ENCODE measurements at regions not wholly inside any gene's neighbourhood (a gene's known extent, or its start where the extent isn't known, plus 50 kb on each side); places are given as distances from the start of the nearest gene placed in this dataset.
"Not testable (repeated sequence)": the region's sequence is repeated elsewhere in the genome, so short reads cannot be mapped to it uniquely, and the experiment has no call there.

DNA sequence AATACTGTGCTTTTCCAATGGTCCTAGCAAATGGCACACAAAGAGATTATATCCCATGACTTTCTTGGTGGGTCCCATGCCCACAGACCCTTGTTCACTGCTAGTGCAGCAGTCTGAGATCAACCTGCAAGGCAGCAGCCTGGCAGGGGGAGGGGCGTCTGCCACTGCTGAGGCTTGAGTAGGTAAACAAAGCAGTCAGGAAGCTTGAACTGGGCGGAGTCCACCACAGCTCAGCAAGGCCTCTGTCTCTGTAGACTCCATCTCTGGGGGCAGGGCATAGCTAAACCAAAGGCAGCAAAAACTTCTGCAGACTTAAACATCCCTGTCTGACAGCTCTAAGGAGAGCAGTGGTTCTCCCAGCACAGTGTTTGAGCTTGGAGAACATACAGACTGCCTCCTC is 82.9 kb downstream of the ZNF737 start:
- no peak for DNase-seq

DNA sequence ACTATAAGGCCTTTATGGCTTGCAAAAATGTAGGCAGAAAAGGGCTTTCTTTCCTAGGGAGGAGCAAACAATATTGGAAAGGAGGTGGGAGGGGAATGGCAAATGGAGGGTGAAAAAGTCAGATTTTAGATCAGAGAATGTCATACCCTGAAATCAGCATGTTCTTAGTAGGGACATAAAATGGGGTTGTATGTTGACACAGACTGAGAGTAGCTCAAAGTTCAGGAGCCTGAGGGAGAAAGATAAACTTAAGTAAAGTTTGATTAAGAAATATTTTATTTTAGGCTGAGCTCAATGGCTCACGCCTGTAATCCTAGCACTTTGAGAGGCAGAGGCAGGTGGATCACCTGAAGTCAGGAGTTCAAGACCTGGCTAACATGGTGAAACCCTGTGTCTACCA is 83.8 kb downstream of the ZNF737 start:
- DNase-seq = no peak

DNA sequence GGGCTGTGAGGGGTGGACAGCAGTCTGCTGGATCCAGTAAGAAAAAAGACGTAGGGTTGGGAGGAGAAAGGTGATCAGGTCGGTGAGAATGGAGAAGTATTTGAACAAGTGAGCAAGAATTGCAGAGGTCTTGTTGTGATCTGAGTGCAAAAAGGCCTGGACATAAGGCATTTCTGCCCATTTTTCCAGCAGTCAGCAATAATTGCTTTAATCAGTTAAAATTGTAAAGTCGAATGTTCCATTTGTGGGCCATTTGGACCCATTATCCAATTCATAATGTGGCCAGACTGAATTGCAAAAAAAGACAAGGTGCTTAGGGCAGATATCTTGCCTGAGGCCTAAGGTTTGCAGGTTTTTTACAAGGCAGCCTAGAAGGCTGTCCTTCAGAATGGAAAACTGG is 86.1 kb downstream of the ZNF737 start:
- no peak for DNase-seq

DNA sequence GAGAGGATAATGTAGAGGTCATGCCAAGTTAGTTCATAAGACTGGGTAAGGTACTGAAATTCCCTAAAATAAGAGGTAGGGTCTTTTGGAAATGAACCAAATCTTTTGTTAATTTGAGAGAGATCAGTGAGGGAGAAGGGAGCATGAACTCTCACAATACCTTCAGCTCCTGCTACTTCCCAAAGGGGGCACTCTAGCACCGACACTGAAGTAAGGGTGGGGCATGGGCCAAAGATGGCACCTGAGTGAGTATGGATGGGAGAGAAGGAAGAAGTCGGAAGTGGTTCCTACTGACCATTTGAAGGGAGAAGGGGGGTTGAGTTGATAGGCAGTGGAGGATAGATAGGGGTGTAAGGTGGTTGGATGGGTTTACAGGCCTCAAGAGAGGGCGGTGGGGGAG is 86.6 kb downstream of the ZNF737 start:
- no peak for DNase-seq

DNA sequence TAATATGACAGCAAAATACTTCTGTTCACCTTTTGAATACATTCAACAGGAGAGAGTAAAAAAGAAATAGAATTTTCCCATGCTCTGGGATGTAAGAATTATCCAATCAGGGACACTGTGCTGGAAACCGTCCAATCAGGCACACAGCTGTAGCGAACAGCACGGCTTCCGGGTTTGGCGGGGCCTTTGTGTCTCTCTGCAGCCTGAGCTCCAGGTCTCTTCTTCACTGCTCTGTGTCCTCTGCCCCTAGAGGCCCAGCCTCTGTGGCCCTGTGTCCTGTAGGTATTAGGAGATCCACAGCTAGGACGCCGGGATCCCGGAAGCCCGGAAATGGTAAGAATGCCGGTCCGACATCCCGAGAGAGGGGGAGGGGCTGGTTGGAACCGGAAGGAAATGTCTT is 92.7 kb downstream of the ZNF737 start:
- DNase-seq = no peak

DNA sequence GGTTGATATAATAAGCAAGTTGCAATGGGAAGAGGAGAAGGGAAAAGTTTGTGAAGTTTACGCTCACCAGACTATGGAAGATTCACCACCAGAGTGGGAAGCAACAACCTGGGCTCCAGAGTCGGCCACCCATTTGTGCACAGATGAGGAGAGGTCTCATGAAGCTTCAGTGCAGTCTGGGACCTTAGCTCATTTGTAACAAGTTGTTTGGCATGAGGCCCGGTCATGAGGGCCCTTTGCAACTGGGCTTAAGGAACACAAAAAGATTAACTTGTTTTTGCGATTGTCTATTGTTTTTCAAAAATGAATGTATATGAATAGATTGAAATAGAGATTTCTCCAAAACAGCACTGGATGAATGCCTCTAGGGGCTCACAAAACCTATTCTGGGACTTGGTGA is 94.2 kb downstream of the ZNF737 start:
- no peak for DNase-seq

DNA sequence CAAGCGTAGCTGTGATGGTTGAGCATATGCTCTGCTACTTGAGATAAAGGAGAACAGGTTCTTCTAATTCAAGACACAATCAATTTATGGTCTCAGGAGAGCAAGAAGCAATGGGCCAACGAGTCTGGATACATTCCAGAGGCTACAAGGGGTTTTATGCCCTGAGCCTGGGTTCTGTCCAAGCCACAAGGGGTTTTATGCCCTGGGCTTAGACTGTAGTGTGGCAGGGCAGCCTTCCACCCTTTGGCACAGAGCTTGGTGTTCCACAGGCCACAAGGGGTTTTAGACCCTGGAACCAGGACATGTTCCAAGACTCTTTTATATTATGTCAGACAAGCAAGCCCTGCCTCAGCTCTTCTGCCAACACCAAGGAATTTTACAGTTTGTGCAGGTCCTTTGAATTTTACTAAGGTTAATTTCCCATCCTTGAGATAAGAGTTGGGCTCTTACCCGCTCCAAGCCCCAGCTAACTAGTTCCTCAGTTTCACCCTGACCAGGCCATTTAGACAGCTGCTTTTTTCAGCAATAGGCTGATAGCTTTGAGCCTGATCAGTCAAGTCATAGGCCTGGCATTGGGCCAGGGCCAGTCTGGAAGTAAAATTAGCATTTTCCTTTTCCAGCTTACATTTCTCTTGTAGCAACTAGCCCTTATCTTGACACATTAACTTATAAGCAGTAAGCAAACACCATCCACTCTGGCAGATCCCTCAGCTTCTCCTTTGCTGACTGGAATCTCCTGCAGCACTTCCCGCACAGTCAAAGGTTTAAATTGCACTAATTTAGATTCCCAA is 95.0 kb downstream of the ZNF737 start:
- DNase-seq = no peak

DNA sequence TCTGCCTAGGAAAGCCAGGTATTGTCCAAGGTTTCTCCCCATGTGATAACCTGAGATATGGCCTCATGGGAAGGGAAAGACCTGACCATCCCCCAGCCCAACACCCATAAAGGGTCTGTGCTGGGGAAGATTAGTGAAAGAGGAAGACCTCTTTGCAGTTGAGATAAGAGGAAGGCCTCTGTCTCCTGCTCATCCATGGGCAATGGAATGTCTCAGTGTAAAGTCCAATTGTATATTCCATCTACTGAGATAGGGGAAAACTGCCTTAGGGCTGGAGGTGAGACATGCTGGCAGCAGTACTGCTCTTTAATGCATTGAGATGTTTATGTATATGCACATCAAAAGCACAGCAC is 99.0 kb downstream of the ZNF737 start:
- not testable (repeated sequence) for DNase-seq

DNA sequence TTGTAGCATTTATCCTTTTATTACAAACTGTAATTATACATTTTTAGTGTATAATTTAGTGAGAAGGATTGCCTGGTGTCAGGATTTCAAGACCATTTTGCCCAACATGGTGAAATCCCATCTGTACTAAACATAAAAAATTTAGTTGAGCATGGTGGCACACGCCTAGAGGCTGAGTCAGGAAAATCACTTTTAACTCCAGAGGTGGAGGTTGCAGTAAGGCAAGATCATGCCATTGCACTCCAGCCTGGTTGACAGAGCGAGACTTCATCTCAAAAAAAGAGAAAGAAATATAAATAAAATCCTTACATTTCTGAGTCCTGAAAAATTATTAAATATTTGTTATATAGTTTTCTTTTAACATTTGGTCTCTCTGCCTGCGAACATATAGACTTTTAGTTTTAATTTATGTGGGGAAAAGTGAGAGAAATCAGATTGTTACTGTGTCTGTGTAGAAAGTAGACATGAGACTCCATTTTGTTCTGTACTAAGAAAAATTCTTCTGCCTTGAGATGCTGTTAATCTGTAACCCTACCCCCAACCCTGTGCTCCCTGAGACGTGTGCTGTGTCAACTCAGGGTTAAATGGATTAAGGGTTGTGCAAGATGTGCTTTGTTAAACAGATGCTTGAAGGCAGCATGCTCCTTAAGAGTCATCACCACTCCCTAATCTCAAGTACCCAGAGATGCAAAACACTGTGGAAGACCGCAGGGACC is 99.5 kb downstream of the ZNF737 start:
- not testable (repeated sequence) for DNase-seq

DNA sequence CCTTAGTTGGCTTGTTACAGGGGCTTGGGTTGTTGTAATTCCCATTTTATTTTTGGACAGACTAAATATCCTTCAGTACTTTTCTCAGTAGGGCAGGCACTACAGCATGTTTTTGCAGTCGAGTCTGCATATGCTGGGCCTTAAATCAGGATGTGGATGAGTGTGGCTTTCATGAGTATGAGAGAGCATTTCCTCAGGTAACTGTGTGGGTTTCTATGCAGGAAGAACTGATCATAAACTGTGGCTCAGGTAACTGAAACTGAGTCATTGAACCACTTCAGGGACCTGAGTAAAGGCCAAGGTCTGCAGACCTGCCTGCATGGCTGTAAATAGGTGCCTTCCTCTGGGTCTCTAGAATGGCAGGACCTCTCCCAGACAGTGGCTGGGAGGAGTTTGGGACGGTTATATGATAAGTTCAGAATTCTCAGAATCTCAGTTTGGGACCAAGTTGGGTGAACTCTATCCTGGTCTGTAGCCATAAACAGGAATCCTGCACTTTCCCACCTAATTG is 112.1 kb downstream of the ZNF737 start:
- DNase-seq = no peak

DNA sequence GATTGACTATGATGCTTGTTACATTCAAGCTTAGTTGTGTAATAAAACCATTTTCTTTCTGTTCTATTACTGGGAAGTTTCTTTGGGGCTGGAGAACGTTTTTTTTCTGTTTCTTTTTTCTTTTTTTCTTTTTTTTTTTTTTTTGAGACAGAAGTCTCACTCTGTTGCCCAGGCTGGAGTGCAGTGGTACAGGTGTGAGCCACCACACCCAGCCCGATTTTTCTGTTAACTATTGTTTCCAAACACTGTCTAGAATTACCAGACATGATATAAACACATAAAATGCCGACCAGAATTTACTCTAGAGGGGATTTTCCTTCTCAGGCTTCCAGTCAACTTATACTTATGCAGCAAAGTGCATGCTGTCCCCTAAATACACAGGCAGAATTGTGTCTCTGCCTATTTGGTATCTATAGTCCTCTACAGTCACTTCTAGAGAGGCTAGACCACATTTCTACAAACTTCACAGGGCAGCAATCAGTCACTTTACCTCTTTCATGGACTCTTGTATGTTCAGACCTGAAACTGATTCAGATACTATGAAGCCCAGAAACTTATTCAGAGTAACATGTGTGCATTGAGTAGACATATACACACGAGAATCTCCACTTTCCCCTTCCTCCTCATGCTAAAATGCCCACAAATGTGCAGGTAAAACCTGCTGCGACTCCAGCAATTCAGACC is 121.2 kb downstream of the ZNF737 start:
- no peak for DNase-seq

DNA sequence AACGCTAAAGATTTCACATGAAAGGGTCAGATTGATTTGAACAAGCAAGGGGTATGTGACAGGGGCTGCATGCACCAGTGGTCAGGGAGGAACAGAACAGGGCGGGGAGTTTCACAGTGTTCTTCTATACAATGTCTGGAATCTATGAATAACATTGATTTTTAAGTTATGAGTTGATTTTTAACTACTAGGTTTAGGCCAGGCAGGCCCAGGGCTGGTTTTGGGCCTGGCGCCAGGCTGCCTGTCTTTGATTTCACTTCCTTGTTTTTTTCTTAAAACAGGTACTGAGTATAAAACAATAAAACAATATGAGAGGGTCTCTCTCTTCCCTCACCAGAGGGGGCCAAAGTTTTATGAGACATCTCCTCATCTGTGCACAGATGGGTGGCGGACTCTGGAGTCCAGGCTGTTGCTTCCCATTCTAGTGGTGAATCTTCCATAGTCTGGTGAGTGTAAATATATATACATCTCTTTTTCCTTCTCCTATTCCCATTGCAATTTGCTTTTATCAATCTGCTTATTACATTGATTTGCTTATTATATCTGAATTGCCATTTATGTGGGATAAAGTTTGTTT is 133.2 kb downstream of the ZNF737 start:
- not testable (repeated sequence) for DNase-seq

DNA sequence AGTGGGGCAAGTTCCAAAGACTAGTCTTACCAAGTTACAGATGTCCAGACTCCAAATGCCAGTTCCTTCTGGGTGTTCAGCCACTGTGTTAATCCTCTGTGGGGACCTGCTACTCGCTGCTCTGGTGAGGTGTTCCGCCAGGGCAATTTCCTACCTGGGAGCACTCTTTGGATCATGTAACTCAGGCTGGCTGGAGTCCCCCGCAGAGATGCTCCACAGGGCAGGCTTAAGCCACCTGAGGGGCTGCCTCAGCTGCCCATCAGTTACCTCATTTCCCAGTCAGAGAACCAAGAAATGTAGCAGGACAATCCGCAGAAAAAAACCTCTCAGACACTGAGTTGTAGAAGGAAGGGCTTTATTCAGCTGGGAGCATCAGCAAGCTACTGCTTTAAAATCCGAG is 133.8 kb downstream of the ZNF737 start:
- no peak for DNase-seq

DNA sequence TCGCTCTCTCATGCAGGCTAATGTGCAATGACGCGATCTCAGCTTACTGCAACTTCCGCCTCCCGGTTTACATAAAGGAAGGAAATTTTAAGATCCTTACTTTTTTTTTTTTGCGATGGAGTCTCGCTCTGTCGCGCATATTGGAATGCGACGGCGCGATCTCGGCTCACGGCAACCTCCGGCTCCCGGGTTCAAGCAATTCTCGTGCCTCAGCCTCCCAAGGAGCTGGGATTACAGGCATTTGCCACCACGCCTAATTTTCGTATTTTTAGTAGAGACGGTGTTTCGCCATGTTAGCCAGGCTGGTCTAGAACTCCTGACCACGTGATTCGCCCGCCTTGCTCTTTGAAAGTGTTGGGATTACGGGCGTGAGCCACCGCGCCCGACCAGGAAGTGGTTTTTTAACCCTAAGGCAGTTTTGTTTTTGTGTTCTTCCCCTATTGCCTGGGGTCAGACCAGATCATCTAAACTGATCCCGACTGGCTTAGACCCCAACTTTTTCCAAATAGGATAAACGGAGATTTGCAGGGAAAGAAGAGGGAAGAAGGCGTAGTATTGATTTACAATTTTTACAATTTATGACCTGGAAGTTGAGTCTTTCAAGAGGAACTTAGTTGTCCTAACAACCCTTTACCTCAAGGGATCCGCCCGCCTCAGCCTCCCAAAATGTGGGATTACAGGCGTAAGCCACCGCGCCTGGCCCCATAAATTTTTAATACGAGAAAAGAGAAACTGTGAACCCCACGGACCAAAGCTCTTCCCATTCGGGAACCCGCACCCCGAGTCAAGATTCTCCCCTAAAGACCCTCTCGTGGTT is 142.0 kb downstream of the ZNF737 start:
- peak; percentile 3 for DNase-seq

DNA sequence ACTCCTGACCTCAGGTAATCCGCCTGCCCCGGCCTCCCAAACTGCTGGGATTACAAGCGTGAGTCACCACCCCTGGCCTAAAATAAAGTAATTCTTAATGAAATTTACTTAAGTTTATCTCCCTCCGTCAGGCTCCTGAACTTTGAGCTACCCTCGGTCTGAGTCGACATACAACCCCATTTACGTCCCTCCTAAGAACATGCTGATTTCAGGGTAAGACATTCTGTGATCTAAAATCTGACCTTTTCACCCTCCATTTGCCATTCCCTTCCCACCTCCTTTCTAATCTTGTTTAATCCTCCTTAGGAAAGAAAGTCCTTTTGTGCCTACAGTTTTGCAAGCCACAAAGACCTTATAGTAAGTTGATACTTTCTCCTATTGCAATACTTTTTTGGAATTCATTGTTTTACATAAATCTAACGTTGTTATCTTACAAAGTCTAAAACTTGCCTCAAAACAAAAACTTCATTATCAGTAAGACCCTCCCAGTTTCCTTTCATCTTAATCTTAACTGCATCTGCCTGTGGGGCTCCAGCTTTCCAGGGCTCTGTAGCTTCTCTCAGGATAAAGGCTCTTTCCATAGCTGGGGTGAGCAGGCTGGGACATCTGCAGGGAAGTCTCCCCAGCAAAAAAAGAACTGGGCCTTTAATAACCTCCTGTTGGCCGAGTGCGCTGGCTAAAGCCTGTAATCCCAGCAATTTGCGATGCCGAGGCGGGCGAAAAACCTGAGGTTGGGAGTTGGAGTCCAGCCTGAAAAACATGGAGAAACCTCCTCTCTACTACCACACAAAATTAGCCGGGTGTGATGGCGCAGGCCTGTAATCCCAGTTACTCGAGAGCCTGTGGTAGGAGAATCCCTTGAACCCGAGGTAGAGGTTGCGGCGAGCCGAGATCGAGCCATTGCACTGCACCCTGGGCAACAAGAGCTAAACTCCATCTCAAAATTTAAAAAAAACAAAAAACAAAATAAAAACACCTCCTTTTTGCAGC is 143.1 kb downstream of the ZNF737 start:
- no peak for DNase-seq

DNA sequence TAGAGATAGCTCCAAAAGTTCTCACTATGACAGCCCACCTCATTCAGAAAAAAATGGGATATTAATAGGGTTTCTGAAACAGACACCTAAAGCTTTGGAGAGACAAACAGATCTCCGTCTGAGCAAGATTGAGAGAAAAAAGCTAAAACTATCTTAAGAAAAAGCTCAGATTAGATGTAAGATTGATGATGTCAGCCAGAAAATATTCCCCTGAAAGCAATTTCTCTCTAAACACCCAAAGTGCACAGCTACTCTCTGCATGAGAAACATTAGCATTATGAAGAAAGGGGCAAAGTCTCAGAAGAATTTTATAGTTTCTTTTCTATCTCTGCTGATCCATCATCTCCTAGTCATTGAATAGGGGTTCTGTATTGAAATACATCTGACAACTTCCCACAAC is 148.9 kb downstream of the ZNF737 start:
- DNase-seq = no peak

DNA sequence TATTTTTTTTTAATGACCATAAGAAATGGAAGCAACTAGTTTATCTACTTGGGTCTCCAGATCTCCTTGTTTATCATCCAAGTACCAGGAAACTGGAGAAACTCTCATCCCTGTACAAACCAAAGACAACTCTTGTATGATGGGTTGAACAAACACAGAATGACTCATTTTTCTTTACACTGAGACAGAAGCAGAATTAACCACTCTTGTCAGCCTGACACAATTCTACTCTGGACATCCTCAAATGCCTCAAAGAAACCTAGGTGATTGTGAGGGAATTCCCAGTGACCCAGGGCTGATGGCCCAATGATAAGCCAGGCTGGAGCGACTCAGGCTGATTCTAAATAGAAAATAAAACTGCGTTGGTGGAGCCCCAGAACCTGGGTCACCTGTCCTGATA is 151.5 kb downstream of the ZNF737 start:
- no peak for DNase-seq

DNA sequence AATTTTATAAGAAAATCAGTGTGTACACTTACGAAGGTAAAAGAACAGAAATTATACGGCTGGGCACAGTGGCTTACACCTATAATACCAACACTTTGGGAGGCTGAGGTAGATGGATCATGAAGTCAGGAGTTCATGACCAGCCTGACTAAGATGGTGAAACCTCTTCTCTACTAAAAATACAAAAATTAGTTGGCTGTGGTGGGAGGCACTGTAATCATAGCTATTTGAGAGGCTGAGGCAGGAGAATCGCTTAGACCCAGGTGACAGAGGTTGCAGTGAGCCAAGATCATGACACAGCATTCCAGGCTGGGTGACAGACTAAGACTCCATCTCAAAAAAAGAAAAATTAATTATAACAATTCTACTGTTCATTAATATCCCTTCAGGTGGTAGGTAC is 151.9 kb downstream of the ZNF737 start:
- DNase-seq = no peak

DNA sequence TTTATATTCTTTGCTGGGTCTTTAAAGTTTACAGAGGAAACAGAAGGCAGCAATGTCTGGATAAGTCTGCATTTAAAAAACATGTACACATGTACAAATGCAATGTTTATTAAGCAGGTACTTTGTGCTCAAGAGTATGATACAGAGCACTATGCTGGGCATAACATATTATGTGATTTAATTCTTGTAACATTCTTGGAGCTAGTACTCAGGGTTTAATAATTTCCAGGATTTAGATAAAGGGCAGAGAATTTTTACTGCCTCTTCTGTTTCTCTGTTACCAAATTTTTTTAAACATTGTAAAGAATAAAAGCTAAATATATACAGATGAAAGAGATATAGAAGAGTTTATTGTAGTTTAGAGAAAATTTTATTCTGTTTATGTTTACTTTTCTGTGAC is 152.7 kb downstream of the ZNF737 start:
- DNase-seq = no peak

DNA sequence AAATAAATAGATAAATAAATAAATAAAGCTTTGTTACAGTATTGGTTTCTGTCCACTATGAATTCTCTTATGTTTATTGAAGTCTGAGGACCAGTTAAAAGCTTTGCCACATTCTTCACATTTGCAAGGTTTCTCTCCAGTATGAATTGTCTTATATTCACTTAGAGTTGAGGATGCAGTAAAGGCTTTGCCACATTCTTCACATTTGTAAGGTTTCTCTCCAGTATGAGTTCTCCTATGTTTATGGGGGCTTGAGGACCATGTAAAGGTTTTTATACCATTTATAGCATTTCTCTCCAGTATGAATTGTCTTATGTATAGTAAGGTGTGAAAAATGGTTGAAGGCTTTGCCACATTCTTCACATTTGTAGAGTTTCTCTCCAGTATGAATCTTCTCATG is 168.3 kb downstream of the ZNF737 start:
- no peak for DNase-seq

DNA sequence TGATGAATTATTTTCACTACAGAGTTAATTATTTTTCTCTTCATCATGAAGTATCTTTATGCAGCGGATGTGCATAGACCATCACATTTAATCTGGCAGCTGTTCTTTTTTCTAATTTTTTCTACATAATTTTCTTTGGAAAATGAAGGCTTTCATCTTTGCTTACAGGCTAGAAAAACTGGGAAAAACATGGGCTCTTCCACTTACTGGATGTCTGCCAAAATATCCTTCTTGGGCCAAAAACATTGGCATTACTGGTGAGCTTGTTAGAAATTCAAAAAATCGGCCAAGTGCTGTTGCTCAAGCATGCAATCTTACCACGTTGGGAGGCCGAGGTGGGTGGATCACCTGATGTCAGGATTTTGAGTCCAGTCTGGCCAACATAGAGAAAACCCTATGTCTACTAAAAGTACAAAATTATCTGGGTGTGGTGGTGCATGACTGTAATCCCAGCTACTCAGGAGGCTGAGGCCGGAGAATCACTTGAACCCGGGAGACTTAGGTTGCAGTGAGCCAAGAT is 176.8 kb downstream of the ZNF737 start:
- no peak for DNase-seq

All from GF-D8 (cell line).